Right forelimb (tissue), 1 donor: ENCODE measurements at regions not wholly inside any gene's neighbourhood (a gene's known extent, or its start where the extent isn't known, plus 50 kb on each side); places are given as distances from the start of the nearest gene placed in this dataset.

ENCODE experiments used
- DNase-seq: peaks from one replicate; pipeline ENCODE4 v3.0.0-alpha.2; 2018

GRCh38 chr10:44196008-44196320, 188.9 kb downstream of the CXCL12 start:
- DNase-seq = no peak

DNA sequence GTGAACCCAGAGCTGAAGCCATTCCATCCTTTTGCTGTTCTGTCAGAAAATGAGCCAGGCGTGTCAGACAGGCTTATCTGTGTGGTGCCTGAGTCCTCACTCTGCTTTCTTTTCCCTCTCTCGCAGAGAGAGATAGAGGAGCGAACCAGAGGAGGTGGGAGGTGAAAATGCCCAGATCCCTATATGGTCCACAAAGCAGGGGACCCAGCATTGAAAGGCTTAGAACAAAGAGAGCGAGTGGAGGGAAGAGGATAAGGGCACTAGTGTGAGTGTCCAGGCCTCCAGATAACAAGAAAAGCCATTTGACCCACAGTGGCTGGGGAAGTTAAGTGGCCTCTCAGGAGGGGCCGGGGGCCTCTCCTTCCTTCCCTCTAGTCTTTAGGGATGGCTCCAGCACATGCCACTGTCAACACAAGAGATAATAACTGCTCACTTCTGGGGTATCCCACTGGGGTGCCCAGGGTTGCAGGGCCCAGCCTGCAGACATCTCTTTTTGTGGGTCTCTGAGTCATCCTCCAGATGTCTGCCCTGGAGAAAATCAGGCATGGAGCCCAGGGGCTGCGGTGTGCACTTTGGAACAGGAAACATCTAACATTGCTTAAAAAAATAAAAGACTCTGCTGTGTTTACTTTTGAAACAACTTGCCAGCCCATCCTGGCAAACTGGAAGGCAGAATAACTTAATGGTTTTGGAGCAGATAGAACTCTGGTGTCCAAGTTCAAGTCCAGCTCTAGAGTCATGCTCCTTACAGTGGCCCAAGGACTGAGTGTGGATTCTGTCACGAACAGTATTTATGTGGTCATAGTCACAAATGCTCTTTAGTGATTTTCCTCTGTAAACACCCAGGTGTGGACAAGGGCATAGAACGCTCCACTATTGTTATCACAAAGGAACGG, 189.5 kb downstream of the CXCL12 start:
- DNase-seq = peak; percentile 74

GRCh38 chr10:44194435-44194834, 190.5 kb downstream of the CXCL12 start:
- no peak for DNase-seq

GRCh38 chr10:44193567-44194220, 191.2 kb downstream of the CXCL12 start:
- DNase-seq = no peak

- DNase-seq = no peak
These were observed 191.7 kb downstream of the CXCL12 start for GRCh38 chr10:44193166-44193565.

- no peak for DNase-seq
These were observed 192.5 kb downstream of the CXCL12 start for GRCh38 chr10:44192435-44192834.

DNA sequence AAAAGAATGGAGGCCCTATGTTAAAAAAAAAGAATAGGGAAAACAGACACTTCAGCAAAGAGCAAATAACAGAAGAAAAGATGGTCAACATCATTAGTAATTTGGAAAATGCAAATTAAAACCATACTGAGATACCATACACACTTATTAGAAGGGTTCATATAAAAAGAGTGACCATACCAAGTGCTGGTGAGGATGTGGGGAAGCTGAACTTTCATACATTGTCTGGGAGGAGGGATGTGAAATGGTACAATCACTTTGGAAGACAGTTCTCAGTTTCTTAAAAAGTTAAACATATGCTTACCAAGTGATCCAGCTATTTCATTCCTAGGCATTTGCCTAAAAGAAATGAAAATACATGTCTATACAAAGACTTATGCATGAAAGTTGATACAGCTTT, 194.4 kb downstream of the CXCL12 start:
- no peak for DNase-seq

- no peak for DNase-seq
These were observed 198.1 kb downstream of the CXCL12 start for GRCh38 chr10:44186821-44187220.

- no peak for DNase-seq
These were observed 198.7 kb downstream of the CXCL12 start for GRCh38 chr10:44186150-44186549.

DNA sequence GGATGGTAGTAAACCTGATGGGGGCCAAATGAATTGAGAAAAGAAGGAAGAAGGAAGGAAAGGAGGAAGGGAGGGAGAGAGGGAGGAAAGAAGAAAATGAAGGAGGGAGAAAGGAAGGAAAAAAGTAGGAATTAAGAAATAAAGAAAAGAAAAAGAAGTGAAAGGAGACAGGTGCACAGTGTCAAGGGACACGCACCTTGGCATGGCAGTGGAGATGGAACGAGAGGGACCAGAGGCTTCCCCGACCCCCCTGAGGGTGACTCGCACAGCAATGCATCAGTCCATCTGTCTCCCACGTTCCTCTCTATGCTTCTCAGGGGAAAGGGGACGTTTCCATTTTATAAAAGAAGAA, 199.6 kb downstream of the CXCL12 start:
- DNase-seq = no peak

- no peak for DNase-seq
These were observed 200.1 kb downstream of the CXCL12 start for GRCh38 chr10:44184633-44185314.

GRCh38 chr10:44183667-44184632, 200.9 kb downstream of the CXCL12 start:
- DNase-seq = no peak

DNA sequence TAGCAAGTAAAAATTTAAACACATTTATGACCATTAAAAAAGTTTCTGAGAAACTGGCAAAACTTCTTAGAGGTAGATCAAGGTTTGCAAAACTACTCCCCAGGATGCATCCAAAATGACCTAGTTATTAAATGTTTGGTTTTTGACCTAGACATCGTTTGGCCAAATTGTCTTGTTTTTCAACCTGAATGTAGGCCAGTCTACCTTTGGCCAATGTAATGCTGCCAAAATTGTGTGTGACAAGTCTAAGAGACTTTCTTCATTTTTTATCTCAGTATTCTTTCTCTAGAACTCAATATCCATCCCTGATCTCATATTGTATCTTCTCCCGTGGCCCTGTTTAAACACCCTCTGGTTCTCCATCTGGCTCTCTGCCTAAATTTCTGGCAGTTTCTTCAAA, 202.0 kb downstream of the CXCL12 start:
- DNase-seq = no peak

- peak; percentile 59 for DNase-seq
These were observed 204.4 kb downstream of the CXCL12 start for GRCh38 chr10:44180321-44181168.

GRCh38 chr10:44178856-44179255, 206.0 kb downstream of the CXCL12 start:
- no peak for DNase-seq

GRCh38 chr10:44178281-44178680, 206.6 kb downstream of the CXCL12 start:
- no peak for DNase-seq

- DNase-seq = no peak
These were observed 207.3 kb downstream of the CXCL12 start for GRCh38 chr10:44177610-44178009.

- no peak for DNase-seq
These were observed 208.6 kb downstream of the CXCL12 start for GRCh38 chr10:44176311-44176710.

DNA sequence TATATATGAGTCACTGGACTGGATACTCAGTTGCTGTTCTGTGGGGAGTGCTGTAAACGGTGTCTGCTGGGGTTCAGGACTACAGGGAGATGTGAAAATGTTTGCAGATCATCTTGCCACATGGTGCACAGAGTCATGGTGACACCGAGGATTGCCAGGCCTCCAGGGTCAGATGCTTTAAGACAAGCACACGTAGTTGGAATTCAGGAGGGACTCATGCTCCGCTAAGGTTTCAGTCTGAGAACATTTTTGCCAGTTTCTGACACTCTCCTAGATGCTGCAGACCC, 211.3 kb downstream of the CXCL12 start:
- DNase-seq = no peak

DNA sequence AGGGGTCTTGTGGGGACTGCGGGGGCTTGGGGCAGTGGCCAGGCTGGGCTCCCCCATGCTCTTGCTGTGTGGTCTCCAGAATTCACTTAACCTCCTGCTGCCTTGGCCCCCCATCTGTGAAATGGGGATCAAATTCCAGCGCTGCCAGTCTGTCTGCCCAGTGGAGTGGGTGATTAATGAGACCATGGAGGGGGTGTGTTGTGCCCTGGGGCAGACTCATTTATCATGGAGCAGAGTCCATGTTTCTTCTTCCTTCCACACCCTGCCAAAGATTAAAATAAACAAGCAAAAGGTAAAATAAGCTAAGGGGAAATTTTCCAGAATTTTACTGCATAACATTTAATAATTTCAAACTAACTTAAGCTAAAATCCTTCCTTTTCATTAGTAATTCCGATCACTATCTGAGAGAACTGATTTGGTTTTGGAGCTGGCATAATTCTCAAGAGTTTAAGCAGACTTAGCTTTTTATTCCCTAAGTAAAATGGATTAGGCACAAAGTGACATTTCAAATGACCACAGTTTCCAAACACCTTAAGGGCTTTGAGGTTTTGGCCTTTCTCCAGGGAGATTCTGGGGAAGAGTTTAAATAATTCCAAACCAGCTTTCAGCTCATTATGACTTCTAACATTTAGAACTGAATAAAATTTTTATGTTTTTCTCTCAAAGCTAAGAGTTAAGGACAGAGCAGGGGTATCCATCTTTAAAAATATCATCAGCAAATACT, 211.9 kb downstream of the CXCL12 start:
- no peak for DNase-seq

GRCh38 chr10:44171765-44172164, 213.1 kb downstream of the CXCL12 start:
- no peak for DNase-seq
